Liver (tissue), 8 donors: ENCODE measurements at regions not wholly inside any gene's neighbourhood (a gene's known extent, or its start where the extent isn't known, plus 50 kb on each side); places are given as distances from the start of the nearest gene placed in this dataset.

Experiments used
- DNase-seq: peaks from one replicate; pipeline ENCODE4 v3.0.0-alpha.2; 2017; ENCODE audit warnings: low spot score
- H3K27ac ChIP-seq, 2 donors: one replicate each; pipeline ENCODE4 v1.7.0; 2013; ENCODE audit warnings: inconsistent platforms in 2 of 2, low read length in 2 of 2, control low read depth in 1 of 2, low read depth in 1 of 2, mild to moderate bottlenecking in 1 of 2
- H3K27me3 ChIP-seq, 4 donors: one replicate each; pipeline versions ENCODE4 v1.6.1 to v1.7.0; 2013; ENCODE audit warnings: low read length in 3 of 4, inconsistent platforms in 1 of 4, mild to moderate bottlenecking in 1 of 4, moderate library complexity in 1 of 4; ENCODE audit not compliant: control insufficient read depth in 4 of 4, insufficient read depth in 4 of 4
- H3K36me3 ChIP-seq, 4 donors: one replicate each; pipeline versions ENCODE4 v1.6.1 to v1.7.0; 2013; ENCODE audit warnings: low read length in 3 of 4, mild to moderate bottlenecking in 3 of 4, low read depth in 1 of 4, moderate library complexity in 1 of 4; ENCODE audit not compliant: control insufficient read depth in 4 of 4, insufficient read depth in 3 of 4
- H3K4me1 ChIP-seq, 4 donors: one replicate each; pipeline versions ENCODE4 v1.6.1 to v1.7.0; 2013; ENCODE audit warnings: low read length in 3 of 4, mild to moderate bottlenecking in 3 of 4, moderate library complexity in 1 of 4; ENCODE audit not compliant: control insufficient read depth in 4 of 4, insufficient read depth in 4 of 4
- H3K4me3 ChIP-seq, 3 donors: one replicate each; pipeline versions ENCODE4 v1.6.1 to v1.7.0; 2013; ENCODE audit warnings: low read length in 3 of 3, control low read depth in 1 of 3, low read depth in 1 of 3, mild to moderate bottlenecking in 1 of 3
- H3K9ac ChIP-seq, 2 donors: one replicate each; pipeline ENCODE4 v1.7.0; 2013; ENCODE audit warnings: low read length in 2 of 2, mild to moderate bottlenecking in 2 of 2, moderate library complexity in 2 of 2, control low read depth in 1 of 2, low read depth in 1 of 2
- H3K9me3 ChIP-seq, 4 donors: one replicate each; pipeline versions ENCODE4 v1.6.1 to v1.7.0; 2013; ENCODE audit warnings: low read length in 3 of 4; ENCODE audit not compliant: control insufficient read depth in 4 of 4
- ATF3 ChIP-seq: IDR thresholded peaks from 2 replicates; pipeline ENCODE4 v1.6.1; 2016; ENCODE audit warnings: antibody characterized with exemption
- EGR1 ChIP-seq, 2 donors: IDR thresholded peaks; 2 replicates each; pipeline ENCODE4 v1.6.1; 2016 to 2018; ENCODE audit warnings: antibody characterized with exemption in 2 of 2, low read depth in 2 of 2
- FOXA1 ChIP-seq: IDR thresholded peaks from 2 replicates; pipeline ENCODE4 v1.6.1; 2016; ENCODE audit warnings: antibody characterized with exemption
- FOXA2 ChIP-seq: IDR thresholded peaks from 2 replicates; pipeline ENCODE4 v1.6.1; 2016; ENCODE audit warnings: antibody characterized with exemption
- GABPA ChIP-seq, 2 donors: IDR thresholded peaks in 1 of 2; conservative IDR thresholded peaks in 1 of 2; 2 replicates each; pipeline ENCODE4 v1.6.1; 2016; ENCODE audit warnings: antibody characterized with exemption in 2 of 2, mild to moderate bottlenecking in 1 of 2, moderate library complexity in 1 of 2
- HNF4A ChIP-seq, 2 donors: conservative IDR thresholded peaks; 2 replicates each; pipeline ENCODE4 v1.6.1; 2016; ENCODE audit warnings: antibody characterized with exemption in 2 of 2, mild to moderate bottlenecking in 2 of 2
- HNF4G ChIP-seq: IDR thresholded peaks from 2 replicates; pipeline ENCODE4 v1.6.1; 2016; ENCODE audit warnings: antibody characterized with exemption
- JUND ChIP-seq, 2 donors: IDR thresholded peaks; 2 replicates each; pipeline ENCODE4 v1.6.1; 2016; ENCODE audit warnings: antibody characterized with exemption in 2 of 2
- NR2F2 ChIP-seq: IDR thresholded peaks from 2 replicates; pipeline ENCODE4 v1.6.1; 2016; ENCODE audit warnings: antibody characterized with exemption
- RAD21 ChIP-seq, 2 donors: IDR thresholded peaks; 2 replicates each; pipeline ENCODE4 v1.6.1; 2016; ENCODE audit warnings: antibody characterized with exemption in 2 of 2, mild to moderate bottlenecking in 2 of 2
- RXRA ChIP-seq, 2 donors: IDR thresholded peaks; 2 replicates each; pipeline ENCODE4 v1.6.1; 2017 to 2018; ENCODE audit warnings: antibody characterized with exemption in 2 of 2, mild to moderate bottlenecking in 1 of 2
- SP1 ChIP-seq: IDR thresholded peaks from 2 replicates; pipeline ENCODE4 v1.6.1; 2018; ENCODE audit warnings: antibody characterized with exemption, mild to moderate bottlenecking
- TAF1 ChIP-seq: conservative IDR thresholded peaks from 2 replicates; pipeline ENCODE4 v1.6.1; 2016; ENCODE audit warnings: antibody characterized with exemption, mild to moderate bottlenecking
- YY1 ChIP-seq: IDR thresholded peaks from 2 replicates; pipeline ENCODE4 v1.6.1; 2016; ENCODE audit warnings: antibody characterized with exemption, mild to moderate bottlenecking
- WGBS: extraction: QIAGEN DNeasy Blood & Tissue Kit; methylation state at CpG from one replicate; pipeline ENCODE4 v1.1.7; 2013; 5-methylcytosine and 5-hydroxymethylcytosine counted together
- TF ChIP-seq, protein P1 (sequence below): IDR thresholded peaks from 2 replicates; pipeline ENCODE4 v1.6.1; 2016; ENCODE audit warnings: antibody characterized with exemption
- TF ChIP-seq, protein P2 (sequence below): fragments of 150-350 bp; IDR thresholded peaks from 2 replicates; pipeline ENCODE4 v1.5.1; 2017; ENCODE audit warnings: improper control_type of control experiment, low read depth, low read length; ENCODE audit not compliant: missing input control
- TF ChIP-seq, protein P3 (sequence below): IDR thresholded peaks from 2 replicates; pipeline ENCODE4 v1.6.1; 2016; ENCODE audit warnings: antibody characterized with exemption, mild to moderate bottlenecking
- donor health status: healthy.
- donor health status: healthy.
- donor health status: healthy.
- donor health status: healthy.
- donor health status: healthy.

DNA sequence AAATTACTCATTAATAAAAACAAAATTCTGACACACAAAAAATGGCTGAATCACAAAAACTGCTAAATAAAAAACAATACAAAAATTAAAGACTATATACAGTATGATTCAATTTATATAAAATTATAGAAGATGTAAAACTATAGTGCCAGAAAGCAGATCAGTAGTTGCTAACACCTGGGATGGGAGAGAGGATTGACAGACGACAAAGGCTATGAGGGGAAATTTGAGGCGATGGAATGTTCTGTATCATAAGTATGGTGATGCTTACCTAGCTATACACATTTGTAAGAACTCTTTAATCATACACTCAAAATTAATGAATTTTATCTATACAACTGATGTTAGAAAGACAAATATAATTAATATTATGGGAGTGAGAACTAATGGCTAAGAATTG is 247.9 kb upstream of the GJE1 start:
- 99% methylated on average over 2 of the region's 2 CpGs for WGBS
- peaks cover 0 to 3% (median under 1%) of the 10 kb centered on the region in 4 donors for H3K9me3 ChIP-seq
- H3K4me3 ChIP-seq, result no peak overlapping the region
- H3K27ac ChIP-seq, result no peak overlapping the region
- TF ChIP-seq RXRA (IDR thresholded peaks at IDR 0.05) (no peak), HNF4G (no peak), TAF1 (no peak), EGR1 (IDR thresholded peaks at IDR 0.05; ENCODE audit: low read depth in 2 of 2) (no peak)
- TF ChIP-seq, protein P1, sequence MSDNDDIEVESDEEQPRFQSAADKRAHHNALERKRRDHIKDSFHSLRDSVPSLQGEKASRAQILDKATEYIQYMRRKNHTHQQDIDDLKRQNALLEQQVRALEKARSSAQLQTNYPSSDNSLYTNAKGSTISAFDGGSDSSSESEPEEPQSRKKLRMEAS, result no peak
- TF ChIP-seq, protein P2, sequence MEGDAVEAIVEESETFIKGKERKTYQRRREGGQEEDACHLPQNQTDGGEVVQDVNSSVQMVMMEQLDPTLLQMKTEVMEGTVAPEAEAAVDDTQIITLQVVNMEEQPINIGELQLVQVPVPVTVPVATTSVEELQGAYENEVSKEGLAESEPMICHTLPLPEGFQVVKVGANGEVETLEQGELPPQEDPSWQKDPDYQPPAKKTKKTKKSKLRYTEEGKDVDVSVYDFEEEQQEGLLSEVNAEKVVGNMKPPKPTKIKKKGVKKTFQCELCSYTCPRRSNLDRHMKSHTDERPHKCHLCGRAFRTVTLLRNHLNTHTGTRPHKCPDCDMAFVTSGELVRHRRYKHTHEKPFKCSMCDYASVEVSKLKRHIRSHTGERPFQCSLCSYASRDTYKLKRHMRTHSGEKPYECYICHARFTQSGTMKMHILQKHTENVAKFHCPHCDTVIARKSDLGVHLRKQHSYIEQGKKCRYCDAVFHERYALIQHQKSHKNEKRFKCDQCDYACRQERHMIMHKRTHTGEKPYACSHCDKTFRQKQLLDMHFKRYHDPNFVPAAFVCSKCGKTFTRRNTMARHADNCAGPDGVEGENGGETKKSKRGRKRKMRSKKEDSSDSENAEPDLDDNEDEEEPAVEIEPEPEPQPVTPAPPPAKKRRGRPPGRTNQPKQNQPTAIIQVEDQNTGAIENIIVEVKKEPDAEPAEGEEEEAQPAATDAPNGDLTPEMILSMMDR, result no peak
- no peaks in the 10 kb centered on the region for H3K36me3 ChIP-seq
- H3K4me1 ChIP-seq, result no peaks in the 10 kb centered on the region
- no peaks in the 10 kb centered on the region for H3K27me3 ChIP-seq
- DNase-seq, result no peak
- no peak overlapping the region for H3K9ac ChIP-seq

- peaks cover 9 to 42% (median 22%) of the 10 kb centered on the region in 4 donors for H3K4me1 ChIP-seq
- no peak overlapping the region for H3K9ac ChIP-seq
- peak overlapping the region in 1 of 2 donors; percentile 37 for H3K27ac ChIP-seq
- no peaks in the 10 kb centered on the region for H3K36me3 ChIP-seq
- H3K9me3 ChIP-seq, result no peaks in the 10 kb centered on the region
- TF ChIP-seq JUND (IDR thresholded peaks at IDR 0.05) (peak in 1 of 2 donors; percentile 61), FOXA1 (no peak), NR2F2 (no peak)
- no peaks in the 10 kb centered on the region for H3K27me3 ChIP-seq
- DNase-seq, result no peak
- H3K4me3 ChIP-seq, result peak overlapping the region in 1 of 3 donors; percentile 35
These were observed 254.0 kb upstream of the GJE1 start for GRCh38 chr6:141878686-141879085.

GRCh38 chr6:141877275-141877983 is 255.3 kb upstream of the GJE1 start:
- H3K9ac ChIP-seq, result no peak overlapping the region
- H3K9me3 ChIP-seq, result no peaks in the 10 kb centered on the region
- no peak overlapping the region for H3K4me3 ChIP-seq
- H3K27me3 ChIP-seq, result no peaks in the 10 kb centered on the region
- no peaks in the 10 kb centered on the region for H3K36me3 ChIP-seq
- H3K4me1 ChIP-seq, result peaks cover 9 to 42% (median 22%) of the 10 kb centered on the region in 4 donors
- peak overlapping the region; percentile 57 to 72 for H3K27ac ChIP-seq
- WGBS, result 64% methylated on average over 2 of the region's 2 CpGs
- DNase-seq, result no peak
- TF ChIP-seq YY1, result peak; percentile 82
- TF ChIP-seq FOXA1, result peak; percentile 80
- TF ChIP-seq JUND (IDR thresholded peaks at IDR 0.05), result peak; percentile 39 to 60
- peak; percentile 35 to 55 for TF ChIP-seq RAD21 (IDR thresholded peaks at IDR 0.05)
- peak; percentile 82 to 88 for TF ChIP-seq HNF4A (conservative IDR thresholded peaks at IDR 0.05)
- TF ChIP-seq, protein P3, sequence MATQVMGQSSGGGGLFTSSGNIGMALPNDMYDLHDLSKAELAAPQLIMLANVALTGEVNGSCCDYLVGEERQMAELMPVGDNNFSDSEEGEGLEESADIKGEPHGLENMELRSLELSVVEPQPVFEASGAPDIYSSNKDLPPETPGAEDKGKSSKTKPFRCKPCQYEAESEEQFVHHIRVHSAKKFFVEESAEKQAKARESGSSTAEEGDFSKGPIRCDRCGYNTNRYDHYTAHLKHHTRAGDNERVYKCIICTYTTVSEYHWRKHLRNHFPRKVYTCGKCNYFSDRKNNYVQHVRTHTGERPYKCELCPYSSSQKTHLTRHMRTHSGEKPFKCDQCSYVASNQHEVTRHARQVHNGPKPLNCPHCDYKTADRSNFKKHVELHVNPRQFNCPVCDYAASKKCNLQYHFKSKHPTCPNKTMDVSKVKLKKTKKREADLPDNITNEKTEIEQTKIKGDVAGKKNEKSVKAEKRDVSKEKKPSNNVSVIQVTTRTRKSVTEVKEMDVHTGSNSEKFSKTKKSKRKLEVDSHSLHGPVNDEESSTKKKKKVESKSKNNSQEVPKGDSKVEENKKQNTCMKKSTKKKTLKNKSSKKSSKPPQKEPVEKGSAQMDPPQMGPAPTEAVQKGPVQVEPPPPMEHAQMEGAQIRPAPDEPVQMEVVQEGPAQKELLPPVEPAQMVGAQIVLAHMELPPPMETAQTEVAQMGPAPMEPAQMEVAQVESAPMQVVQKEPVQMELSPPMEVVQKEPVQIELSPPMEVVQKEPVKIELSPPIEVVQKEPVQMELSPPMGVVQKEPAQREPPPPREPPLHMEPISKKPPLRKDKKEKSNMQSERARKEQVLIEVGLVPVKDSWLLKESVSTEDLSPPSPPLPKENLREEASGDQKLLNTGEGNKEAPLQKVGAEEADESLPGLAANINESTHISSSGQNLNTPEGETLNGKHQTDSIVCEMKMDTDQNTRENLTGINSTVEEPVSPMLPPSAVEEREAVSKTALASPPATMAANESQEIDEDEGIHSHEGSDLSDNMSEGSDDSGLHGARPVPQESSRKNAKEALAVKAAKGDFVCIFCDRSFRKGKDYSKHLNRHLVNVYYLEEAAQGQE, result peak; percentile 74
- no peak for TF ChIP-seq GABPA (IDR thresholded peaks at IDR 0.05 in 1 of 2, conservative IDR thresholded peaks at IDR 0.05 in 1 of 2)
- TF ChIP-seq TAF1, result no peak
- no peak for TF ChIP-seq NR2F2
- TF ChIP-seq HNF4G, result peak; percentile 34
- TF ChIP-seq FOXA2, result peak; percentile 87
- TF ChIP-seq, protein P2, result no peak
- peak; percentile 79 to 83 for TF ChIP-seq RXRA (IDR thresholded peaks at IDR 0.05)
- peak; percentile 82 for TF ChIP-seq SP1
- peak in 1 of 2 donors; percentile 27 for TF ChIP-seq EGR1 (IDR thresholded peaks at IDR 0.05; ENCODE audit: low read depth in 2 of 2)
- TF ChIP-seq, protein P1, result peak; percentile 66
- TF ChIP-seq ATF3, result peak; percentile 58
